ENCODE measurements at regions not wholly inside any gene's neighbourhood (a gene's known extent, or its start where the extent isn't known, plus 50 kb on each side); places are given as distances from the start of the nearest gene placed in this dataset.

- H3K9me3 ChIP-seq (ENCODE audit: control insufficient read depth, insufficient read depth, low read depth, low read length), result no peaks in the 10 kb centered on the region
- no peak overlapping the region for H2AFZ ChIP-seq (ENCODE audit: low read length)
- peaks cover 14% of the 10 kb centered on the region for H3K4me1 ChIP-seq (ENCODE audit: control insufficient read depth, extremely low read depth, insufficient read depth, low read length)
- no peak overlapping the region for H3K4me3 ChIP-seq (replicated peaks in 1 of 4; ENCODE audit: control extremely low read depth in 1 of 4, insufficient read depth in 1 of 4, low read depth in 3 of 4, low read length in 4 of 4)
- H3K4me2 ChIP-seq (ENCODE audit: extremely low read depth, insufficient read depth, low read length), result no peak overlapping the region
- no peaks in the 10 kb centered on the region for H3K27me3 ChIP-seq (ENCODE audit: control insufficient read depth, insufficient read depth, low read length)
- H3K36me3 ChIP-seq (ENCODE audit: control insufficient read depth, insufficient read depth, low read length), result no peaks in the 10 kb centered on the region
- no peaks in the 10 kb centered on the region for H3K79me2 ChIP-seq (ENCODE audit: control insufficient read depth, insufficient read depth, low read length)
- TF ChIP-seq EZH2 (IDR thresholded peaks at IDR 0.05; ENCODE audit: low read length, missing control alignments), result no peak
- TF ChIP-seq, protein P1, sequence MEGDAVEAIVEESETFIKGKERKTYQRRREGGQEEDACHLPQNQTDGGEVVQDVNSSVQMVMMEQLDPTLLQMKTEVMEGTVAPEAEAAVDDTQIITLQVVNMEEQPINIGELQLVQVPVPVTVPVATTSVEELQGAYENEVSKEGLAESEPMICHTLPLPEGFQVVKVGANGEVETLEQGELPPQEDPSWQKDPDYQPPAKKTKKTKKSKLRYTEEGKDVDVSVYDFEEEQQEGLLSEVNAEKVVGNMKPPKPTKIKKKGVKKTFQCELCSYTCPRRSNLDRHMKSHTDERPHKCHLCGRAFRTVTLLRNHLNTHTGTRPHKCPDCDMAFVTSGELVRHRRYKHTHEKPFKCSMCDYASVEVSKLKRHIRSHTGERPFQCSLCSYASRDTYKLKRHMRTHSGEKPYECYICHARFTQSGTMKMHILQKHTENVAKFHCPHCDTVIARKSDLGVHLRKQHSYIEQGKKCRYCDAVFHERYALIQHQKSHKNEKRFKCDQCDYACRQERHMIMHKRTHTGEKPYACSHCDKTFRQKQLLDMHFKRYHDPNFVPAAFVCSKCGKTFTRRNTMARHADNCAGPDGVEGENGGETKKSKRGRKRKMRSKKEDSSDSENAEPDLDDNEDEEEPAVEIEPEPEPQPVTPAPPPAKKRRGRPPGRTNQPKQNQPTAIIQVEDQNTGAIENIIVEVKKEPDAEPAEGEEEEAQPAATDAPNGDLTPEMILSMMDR (conservative IDR thresholded peaks at IDR 0.05 in 1 of 2, IDR thresholded peaks at IDR 0.05 in 1 of 2; ENCODE audit: low read depth in 1 of 2, low read length in 2 of 2), result no peak
- no peak overlapping the region for H3K9ac ChIP-seq (ENCODE audit: insufficient read depth, low read length)
- no peaks in the 10 kb centered on the region for H4K20me1 ChIP-seq (ENCODE audit: control insufficient read depth, extremely low read depth, insufficient read depth, low read length)
- DNase-seq (ENCODE audit: low read depth in 2 of 2), result peak; percentile 93 to 94
- peak overlapping the region; percentile 76 for H3K27ac ChIP-seq (ENCODE audit: insufficient read depth, low read length)
These were observed 509.6 kb upstream of the USP24 start for GRCh38 chr1:55724551-55725325.

- Histone ChIP-seq H4K20me1 (ENCODE audit: control insufficient read depth, extremely low read depth, insufficient read depth, low read length) (no peaks in the 10 kb centered on the region), H3K36me3 (ENCODE audit: control insufficient read depth, insufficient read depth, low read length) (no peaks in the 10 kb centered on the region), H3K79me2 (ENCODE audit: control insufficient read depth, insufficient read depth, low read length) (no peaks in the 10 kb centered on the region), H3K4me1 (ENCODE audit: control insufficient read depth, extremely low read depth, insufficient read depth, low read length) (peaks cover 26% of the 10 kb centered on the region), H3K9me3 (ENCODE audit: control insufficient read depth, insufficient read depth, low read depth, low read length) (no peaks in the 10 kb centered on the region), H3K27ac (ENCODE audit: insufficient read depth, low read length) (no peak overlapping the region), H3K9ac (ENCODE audit: insufficient read depth, low read length) (no peak overlapping the region), H3K27me3 (ENCODE audit: control insufficient read depth, insufficient read depth, low read length) (no peaks in the 10 kb centered on the region), H3K4me3 (replicated peaks in 1 of 4; ENCODE audit: control extremely low read depth in 1 of 4, insufficient read depth in 1 of 4, low read depth in 3 of 4, low read length in 4 of 4) (no peak overlapping the region), H3K4me2 (ENCODE audit: extremely low read depth, insufficient read depth, low read length) (no peak overlapping the region), H2AFZ (ENCODE audit: low read length) (no peak overlapping the region)
- TF ChIP-seq, protein P1 (conservative IDR thresholded peaks at IDR 0.05 in 1 of 2, IDR thresholded peaks at IDR 0.05 in 1 of 2; ENCODE audit: low read depth in 1 of 2, low read length in 2 of 2), result no peak
- no peak for TF ChIP-seq EZH2 (IDR thresholded peaks at IDR 0.05; ENCODE audit: low read length, missing control alignments)
- peak in 1 of 2 donors; percentile 79 for DNase-seq (ENCODE audit: low read depth in 2 of 2)
These were observed 507.8 kb upstream of the USP24 start for GRCh38 chr1:55723001-55723400.

GRCh38 chr1:55720261-55720660 is 505.1 kb upstream of the USP24 start:
- no peaks in the 10 kb centered on the region for H3K9me3 ChIP-seq (ENCODE audit: control insufficient read depth, insufficient read depth, low read depth, low read length)
- no peak overlapping the region for H3K9ac ChIP-seq (ENCODE audit: insufficient read depth, low read length)
- H3K36me3 ChIP-seq (ENCODE audit: control insufficient read depth, insufficient read depth, low read length), result no peaks in the 10 kb centered on the region
- H2AFZ ChIP-seq (ENCODE audit: low read length), result no peak overlapping the region
- no peaks in the 10 kb centered on the region for H3K27me3 ChIP-seq (ENCODE audit: control insufficient read depth, insufficient read depth, low read length)
- peak overlapping the region; percentile 99 for H3K27ac ChIP-seq (ENCODE audit: insufficient read depth, low read length)
- TF ChIP-seq, protein P1 (conservative IDR thresholded peaks at IDR 0.05 in 1 of 2, IDR thresholded peaks at IDR 0.05 in 1 of 2; ENCODE audit: low read depth in 1 of 2, low read length in 2 of 2), result no peak
- no peak for TF ChIP-seq EZH2 (IDR thresholded peaks at IDR 0.05; ENCODE audit: low read length, missing control alignments)
- no peak overlapping the region for H3K4me3 ChIP-seq (replicated peaks in 1 of 4; ENCODE audit: control extremely low read depth in 1 of 4, insufficient read depth in 1 of 4, low read depth in 3 of 4, low read length in 4 of 4)
- H3K4me2 ChIP-seq (ENCODE audit: extremely low read depth, insufficient read depth, low read length), result no peak overlapping the region
- peak in 1 of 2 donors; percentile 72 for DNase-seq (ENCODE audit: low read depth in 2 of 2)
- H4K20me1 ChIP-seq (ENCODE audit: control insufficient read depth, extremely low read depth, insufficient read depth, low read length), result no peaks in the 10 kb centered on the region
- peaks cover 48% of the 10 kb centered on the region for H3K4me1 ChIP-seq (ENCODE audit: control insufficient read depth, extremely low read depth, insufficient read depth, low read length)
- no peaks in the 10 kb centered on the region for H3K79me2 ChIP-seq (ENCODE audit: control insufficient read depth, insufficient read depth, low read length)
